MM.1S (cell line): ENCODE measurements at regions not wholly inside any gene's neighbourhood (a gene's known extent, or its start where the extent isn't known, plus 50 kb on each side); places are given as distances from the start of the nearest gene placed in this dataset.

ENCODE experiments used
- EZH2 ChIP-seq: fragments of 300-600 bp; sonication (generic); optimal IDR thresholded peaks from 2 replicates; pipeline ENCODE3; 2017; ENCODE audit warnings: low read depth, mild to moderate bottlenecking, antibody characterized with exemption, low read length, mixed read lengths
- EZH2phosphoT487 ChIP-seq: fragments of 300-600 bp; sonication (generic); IDR thresholded peaks from 2 replicates; pipeline ENCODE4 v1.6.1; 2018; ENCODE audit warnings: antibody characterized with exemption, low read length
- TF ChIP-seq, protein P1 (sequence below): fragments of 300-600 bp; sonication (generic); IDR thresholded peaks from 2 replicates; pipeline ENCODE4 v1.5.1; 2016; ENCODE audit warnings: antibody characterized with exemption, low read length, mixed read lengths

DNA sequence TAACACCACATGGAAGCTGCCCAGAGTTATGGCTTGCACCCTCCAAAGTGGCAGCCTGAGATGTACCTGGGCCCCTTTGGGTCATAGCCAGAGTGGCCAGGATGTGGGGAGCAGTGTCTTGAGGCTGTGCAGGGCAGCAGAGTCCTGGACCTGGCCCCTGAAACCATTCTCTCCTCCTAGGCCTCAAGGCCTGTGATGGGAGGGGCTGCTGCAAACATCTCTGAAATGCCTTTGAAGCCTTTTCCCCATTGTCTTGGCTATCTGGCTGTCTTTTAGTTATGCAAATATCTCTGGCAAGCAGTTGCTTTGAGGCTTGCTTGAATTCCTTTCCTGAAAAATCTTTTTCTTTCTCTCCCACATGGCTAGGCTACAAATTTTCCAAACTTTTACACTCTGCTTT is 356.5 kb downstream of the DAD1 start:
- TF ChIP-seq, protein P1, sequence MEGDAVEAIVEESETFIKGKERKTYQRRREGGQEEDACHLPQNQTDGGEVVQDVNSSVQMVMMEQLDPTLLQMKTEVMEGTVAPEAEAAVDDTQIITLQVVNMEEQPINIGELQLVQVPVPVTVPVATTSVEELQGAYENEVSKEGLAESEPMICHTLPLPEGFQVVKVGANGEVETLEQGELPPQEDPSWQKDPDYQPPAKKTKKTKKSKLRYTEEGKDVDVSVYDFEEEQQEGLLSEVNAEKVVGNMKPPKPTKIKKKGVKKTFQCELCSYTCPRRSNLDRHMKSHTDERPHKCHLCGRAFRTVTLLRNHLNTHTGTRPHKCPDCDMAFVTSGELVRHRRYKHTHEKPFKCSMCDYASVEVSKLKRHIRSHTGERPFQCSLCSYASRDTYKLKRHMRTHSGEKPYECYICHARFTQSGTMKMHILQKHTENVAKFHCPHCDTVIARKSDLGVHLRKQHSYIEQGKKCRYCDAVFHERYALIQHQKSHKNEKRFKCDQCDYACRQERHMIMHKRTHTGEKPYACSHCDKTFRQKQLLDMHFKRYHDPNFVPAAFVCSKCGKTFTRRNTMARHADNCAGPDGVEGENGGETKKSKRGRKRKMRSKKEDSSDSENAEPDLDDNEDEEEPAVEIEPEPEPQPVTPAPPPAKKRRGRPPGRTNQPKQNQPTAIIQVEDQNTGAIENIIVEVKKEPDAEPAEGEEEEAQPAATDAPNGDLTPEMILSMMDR = no peak
- TF ChIP-seq EZH2phosphoT487 (no peak), EZH2 (no peak)
